ENCODE measurements at regions not wholly inside any gene's neighbourhood (a gene's known extent, or its start where the extent isn't known, plus 50 kb on each side); places are given as distances from the start of the nearest gene placed in this dataset.

- peak; percentile 68 for DNase-seq
Observed at GRCh38 chr21:38712071-38712470, 93.7 kb upstream of the ETS2 start.

GRCh38 chr21:38712664-38713063 is 93.1 kb upstream of the ETS2 start:
- no peak for DNase-seq

- no peak for DNase-seq
Observed at GRCh38 chr21:38714039-38714817, 91.5 kb upstream of the ETS2 start.

GRCh38 chr21:38714999-38715398 is 90.7 kb upstream of the ETS2 start:
- DNase-seq, result no peak

- DNase-seq, result no peak
Observed at GRCh38 chr21:38716088-38716487, 89.6 kb upstream of the ETS2 start.

GRCh38 chr21:38716942-38717341 is 88.8 kb upstream of the ETS2 start:
- peak; percentile 13 for DNase-seq

GRCh38 chr21:38718481-38718880 is 87.2 kb upstream of the ETS2 start:
- DNase-seq, result no peak

GRCh38 chr21:38720074-38720473 is 85.7 kb upstream of the ETS2 start:
- no peak for DNase-seq

GRCh38 chr21:38721055-38721454 is 84.7 kb upstream of the ETS2 start:
- no peak for DNase-seq

- peak; percentile 17 for DNase-seq
Observed at GRCh38 chr21:38721958-38722357, 83.8 kb upstream of the ETS2 start.

- no peak for DNase-seq
Observed at GRCh38 chr21:38725196-38726157, 80.3 kb upstream of the ETS2 start.

- DNase-seq, result no peak
Observed at GRCh38 chr21:38726482-38726881, 79.2 kb upstream of the ETS2 start.

- no peak for DNase-seq
Observed at GRCh38 chr21:38729291-38729690, 76.4 kb upstream of the ETS2 start.

- DNase-seq, result peak; percentile 32
Observed at GRCh38 chr21:38729754-38730379, 75.9 kb upstream of the ETS2 start.

GRCh38 chr21:38733972-38734546 is 71.7 kb upstream of the ETS2 start:
- peak; percentile 80 for DNase-seq

GRCh38 chr21:38734646-38735365 is 70.9 kb upstream of the ETS2 start:
- DNase-seq, result no peak

- no peak for DNase-seq
Observed at GRCh38 chr21:38735626-38736206, 70.0 kb upstream of the ETS2 start.

- no peak for DNase-seq
Observed at GRCh38 chr21:38740090-38740489, 65.6 kb upstream of the ETS2 start.

GRCh38 chr21:38741092-38741949 is 64.4 kb upstream of the ETS2 start:
- DNase-seq, result no peak

GRCh38 chr21:38741950-38742256 is 63.8 kb upstream of the ETS2 start:
- no peak for DNase-seq

GRCh38 chr21:38742580-38743260 is 63.0 kb upstream of the ETS2 start:
- DNase-seq, result no peak
